DMS153 (cell line): ENCODE measurements at regions not wholly inside any gene's neighbourhood (a gene's known extent, or its start where the extent isn't known, plus 50 kb on each side); places are given as distances from the start of the nearest gene placed in this dataset.

ENCODE experiments used
- DNase-seq: peaks from one replicate; lab custom pipeline; 2025; lab: John Stamatoyannopoulos, UW

GRCh38 chr13:82358284-82358683 is 1524.0 kb downstream of the SLITRK1 start:
- no peak for DNase-seq

GRCh38 chr13:82356667-82357410 is 1525.4 kb downstream of the SLITRK1 start:
- DNase-seq = no peak

GRCh38 chr13:82344867-82345266 is 1537.4 kb downstream of the SLITRK1 start:
- no peak for DNase-seq

GRCh38 chr13:82341116-82341515 is 1541.2 kb downstream of the SLITRK1 start:
- no peak for DNase-seq

GRCh38 chr13:82330499-82330898 is 1551.8 kb downstream of the SLITRK1 start:
- DNase-seq = no peak

- DNase-seq = no peak
Observed at GRCh38 chr13:82323101-82323500, 1559.2 kb downstream of the SLITRK1 start.

- no peak for DNase-seq
Observed at GRCh38 chr13:82305588-82305987, 1576.7 kb downstream of the SLITRK1 start.

- DNase-seq = no peak
Observed at GRCh38 chr13:82298106-82298505, 1584.2 kb downstream of the SLITRK1 start.

GRCh38 chr13:82294226-82294625 is 1588.0 kb downstream of the SLITRK1 start:
- no peak for DNase-seq

- DNase-seq = no peak
Observed at GRCh38 chr13:82292334-82292733, 1589.9 kb downstream of the SLITRK1 start.

- no peak for DNase-seq
Observed at GRCh38 chr13:82291852-82292251, 1590.4 kb downstream of the SLITRK1 start.

- no peak for DNase-seq
Observed at GRCh38 chr13:82275644-82276043, 1606.6 kb downstream of the SLITRK1 start.

GRCh38 chr13:82259284-82259683 is 1623.0 kb downstream of the SLITRK1 start:
- no peak for DNase-seq

GRCh38 chr13:82257790-82258507 is 1624.3 kb downstream of the SLITRK1 start:
- no peak for DNase-seq

GRCh38 chr13:82248762-82249161 is 1633.5 kb downstream of the SLITRK1 start:
- no peak for DNase-seq

GRCh38 chr13:82245860-82246259 is 1636.4 kb downstream of the SLITRK1 start:
- no peak for DNase-seq

GRCh38 chr13:82224806-82225205 is 1657.5 kb downstream of the SLITRK1 start:
- no peak for DNase-seq

- DNase-seq = no peak
Observed at GRCh38 chr13:82221621-82222020, 1660.7 kb downstream of the SLITRK1 start.

GRCh38 chr13:82220641-82221040 is 1661.6 kb downstream of the SLITRK1 start:
- DNase-seq = no peak

- no peak for DNase-seq
Observed at GRCh38 chr13:82216165-82216564, 1666.1 kb downstream of the SLITRK1 start.

- DNase-seq = no peak
Observed at GRCh38 chr13:82214341-82214740, 1667.9 kb downstream of the SLITRK1 start.

- DNase-seq = no peak
Observed at GRCh38 chr13:82206241-82206640, 1676.0 kb downstream of the SLITRK1 start.

- no peak for DNase-seq
Observed at GRCh38 chr13:82202398-82202797, 1679.9 kb downstream of the SLITRK1 start.

- no peak for DNase-seq
Observed at GRCh38 chr13:82196087-82196486, 1686.2 kb downstream of the SLITRK1 start.
